GM12874 (cell line): ENCODE measurements at regions not wholly inside any gene's neighbourhood (a gene's known extent, or its start where the extent isn't known, plus 50 kb on each side); places are given as distances from the start of the nearest gene placed in this dataset.

ENCODE experiments used
- TF ChIP-seq, protein P1 (sequence below): IDR thresholded peaks from 2 replicates; pipeline ENCODE4 v1.5.1; 2011; ENCODE audit warnings: low read depth, mild to moderate bottlenecking, control low read depth, low read length, moderate library complexity; ENCODE audit not compliant: insufficient read depth

DNA sequence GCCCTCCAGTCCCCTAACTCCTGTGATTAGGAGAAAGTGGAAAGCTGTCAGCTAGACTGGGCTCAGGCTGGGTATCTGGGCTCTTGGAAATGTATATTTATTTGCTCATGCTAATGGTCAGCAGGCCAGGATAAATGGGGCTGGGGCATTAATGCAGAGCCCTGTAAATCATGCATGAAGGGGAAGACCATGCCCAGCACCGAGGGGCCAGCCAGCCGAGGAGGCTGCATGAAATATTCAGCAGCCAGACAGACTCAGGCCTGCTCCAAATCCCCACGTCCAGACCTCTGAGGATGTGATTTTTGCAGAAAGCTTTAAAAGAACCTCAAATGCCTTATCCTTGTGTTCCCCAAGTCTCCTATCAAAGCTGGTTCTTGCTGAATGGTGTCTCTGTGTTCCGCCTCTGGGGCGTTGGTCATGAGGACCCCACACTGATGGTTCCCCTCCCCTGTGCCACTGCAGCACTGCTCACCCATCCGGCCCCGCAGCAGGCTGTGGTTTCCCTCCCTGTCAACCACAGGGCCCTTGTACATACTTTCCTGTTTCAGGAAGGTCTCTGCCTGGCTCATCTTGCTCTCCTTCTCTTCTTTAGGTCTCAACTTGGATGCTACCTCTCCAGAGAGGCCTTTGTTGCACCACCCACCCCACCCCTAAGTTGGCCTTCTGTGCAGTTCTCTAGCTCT lies 358.4 kb downstream of the CDH26 start:
- TF ChIP-seq, protein P1, sequence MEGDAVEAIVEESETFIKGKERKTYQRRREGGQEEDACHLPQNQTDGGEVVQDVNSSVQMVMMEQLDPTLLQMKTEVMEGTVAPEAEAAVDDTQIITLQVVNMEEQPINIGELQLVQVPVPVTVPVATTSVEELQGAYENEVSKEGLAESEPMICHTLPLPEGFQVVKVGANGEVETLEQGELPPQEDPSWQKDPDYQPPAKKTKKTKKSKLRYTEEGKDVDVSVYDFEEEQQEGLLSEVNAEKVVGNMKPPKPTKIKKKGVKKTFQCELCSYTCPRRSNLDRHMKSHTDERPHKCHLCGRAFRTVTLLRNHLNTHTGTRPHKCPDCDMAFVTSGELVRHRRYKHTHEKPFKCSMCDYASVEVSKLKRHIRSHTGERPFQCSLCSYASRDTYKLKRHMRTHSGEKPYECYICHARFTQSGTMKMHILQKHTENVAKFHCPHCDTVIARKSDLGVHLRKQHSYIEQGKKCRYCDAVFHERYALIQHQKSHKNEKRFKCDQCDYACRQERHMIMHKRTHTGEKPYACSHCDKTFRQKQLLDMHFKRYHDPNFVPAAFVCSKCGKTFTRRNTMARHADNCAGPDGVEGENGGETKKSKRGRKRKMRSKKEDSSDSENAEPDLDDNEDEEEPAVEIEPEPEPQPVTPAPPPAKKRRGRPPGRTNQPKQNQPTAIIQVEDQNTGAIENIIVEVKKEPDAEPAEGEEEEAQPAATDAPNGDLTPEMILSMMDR: no peak

DNA sequence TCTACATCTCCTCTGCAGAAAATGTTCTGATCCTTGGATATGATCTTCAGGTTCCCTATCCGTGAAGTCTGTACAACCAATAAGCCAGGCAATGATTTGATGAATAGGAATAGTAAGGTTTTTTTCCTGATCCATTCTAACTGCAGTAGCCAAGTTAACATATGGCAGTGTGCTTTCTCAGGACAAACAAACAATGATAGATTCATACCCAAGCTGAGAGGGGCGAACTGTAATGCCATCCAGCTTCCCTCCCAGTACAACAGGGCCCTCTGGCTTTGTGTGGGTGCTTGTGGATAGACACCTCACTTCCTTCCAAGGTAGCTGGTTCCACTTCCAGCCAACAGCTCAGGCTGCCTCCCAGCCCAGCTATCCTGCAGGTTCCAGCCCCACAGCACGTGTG lies 359.2 kb downstream of the CDH26 start:
- TF ChIP-seq, protein P1: no peak

DNA sequence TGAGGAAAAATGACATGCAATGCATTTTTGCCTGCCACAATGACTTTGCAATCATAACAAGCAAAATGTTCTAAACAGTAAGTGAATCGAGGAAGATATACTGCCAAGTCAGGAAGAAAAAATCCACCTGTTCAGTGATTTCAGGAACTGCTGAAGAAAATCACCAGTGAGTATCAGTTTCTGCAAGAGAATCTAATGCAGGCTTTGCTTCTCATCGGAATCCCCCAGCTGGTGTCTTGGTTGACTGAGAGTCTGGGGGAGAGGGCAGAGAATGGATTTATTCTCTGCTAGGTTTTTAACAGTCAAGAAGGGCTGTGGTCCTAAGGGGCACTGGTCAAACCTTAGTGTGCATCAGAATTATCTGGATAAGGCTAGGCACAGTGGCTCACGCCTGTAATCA lies 363.4 kb downstream of the CDH26 start:
- TF ChIP-seq, protein P1: no peak

DNA sequence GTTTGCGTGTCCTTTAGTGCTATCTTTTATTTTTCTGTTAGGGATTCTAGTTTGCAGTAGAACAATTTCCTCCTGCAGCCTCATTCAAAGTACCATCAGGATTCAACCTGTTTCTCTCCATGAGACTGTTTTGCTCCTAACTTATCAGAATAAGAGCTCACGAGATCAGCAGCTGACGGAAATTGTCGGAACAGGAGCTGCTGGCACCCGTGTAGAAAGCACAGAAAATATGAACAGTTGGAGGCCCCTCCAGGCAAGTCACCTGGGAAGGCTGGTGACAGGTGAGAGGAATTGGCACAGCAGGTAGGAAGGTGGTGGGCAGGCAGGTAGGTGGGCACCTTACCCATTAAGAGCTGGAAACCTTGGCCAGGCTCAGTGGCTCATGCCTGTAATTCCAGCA lies 368.6 kb downstream of the CDH26 start:
- TF ChIP-seq, protein P1: no peak

DNA sequence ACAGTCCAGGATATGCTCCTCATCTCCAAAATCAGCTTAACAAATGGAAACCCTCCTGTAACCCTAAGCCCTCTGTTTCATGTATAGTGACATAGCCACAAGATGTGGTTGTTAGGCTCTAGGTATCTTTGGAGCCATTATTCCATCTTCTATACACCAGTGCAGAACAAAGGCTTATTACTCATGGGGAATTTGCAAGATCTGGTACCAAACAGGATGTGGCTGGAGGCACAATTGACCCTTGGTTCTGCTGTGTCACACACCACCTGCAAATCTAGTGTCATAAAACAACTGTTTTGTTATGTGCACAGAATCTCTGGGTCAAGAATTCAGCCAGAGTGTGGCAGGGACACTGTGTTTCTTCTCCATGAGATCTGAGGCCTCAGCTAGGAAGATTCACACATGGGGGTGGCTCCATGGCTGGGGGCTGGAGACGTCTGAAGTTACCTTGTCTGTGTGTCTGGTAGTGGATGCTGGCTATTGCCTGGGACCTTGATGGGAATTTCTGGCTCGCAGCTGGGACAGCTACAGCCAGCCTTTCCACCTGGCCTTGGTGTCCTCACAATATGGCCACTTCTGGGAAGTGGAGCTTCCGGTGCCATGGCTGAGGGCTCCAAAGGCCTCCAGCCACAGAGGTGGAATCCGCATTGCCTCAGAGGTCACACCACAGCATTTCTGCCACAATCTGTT lies 369.9 kb downstream of the CDH26 start:
- TF ChIP-seq, protein P1: no peak

DNA sequence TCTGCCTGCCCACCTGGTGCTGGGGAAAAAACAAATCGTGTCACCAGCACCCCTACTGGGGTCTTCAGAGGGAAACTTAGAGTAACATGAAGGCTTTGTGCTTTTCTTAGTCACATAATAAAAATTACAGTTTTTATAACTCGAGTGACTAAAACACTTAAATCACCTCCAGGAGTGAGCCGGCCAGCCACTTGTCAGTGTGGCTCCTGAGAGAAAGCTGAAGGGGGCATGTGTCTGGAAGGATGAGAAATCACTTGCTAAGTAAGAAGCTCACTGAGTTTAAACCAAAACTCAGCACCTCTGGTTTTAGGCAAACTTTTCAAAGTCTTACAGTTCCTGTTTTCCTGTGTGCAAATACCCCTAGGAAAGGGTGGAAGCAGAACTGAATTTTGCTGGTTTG lies 372.2 kb downstream of the CDH26 start:
- TF ChIP-seq, protein P1: no peak

DNA sequence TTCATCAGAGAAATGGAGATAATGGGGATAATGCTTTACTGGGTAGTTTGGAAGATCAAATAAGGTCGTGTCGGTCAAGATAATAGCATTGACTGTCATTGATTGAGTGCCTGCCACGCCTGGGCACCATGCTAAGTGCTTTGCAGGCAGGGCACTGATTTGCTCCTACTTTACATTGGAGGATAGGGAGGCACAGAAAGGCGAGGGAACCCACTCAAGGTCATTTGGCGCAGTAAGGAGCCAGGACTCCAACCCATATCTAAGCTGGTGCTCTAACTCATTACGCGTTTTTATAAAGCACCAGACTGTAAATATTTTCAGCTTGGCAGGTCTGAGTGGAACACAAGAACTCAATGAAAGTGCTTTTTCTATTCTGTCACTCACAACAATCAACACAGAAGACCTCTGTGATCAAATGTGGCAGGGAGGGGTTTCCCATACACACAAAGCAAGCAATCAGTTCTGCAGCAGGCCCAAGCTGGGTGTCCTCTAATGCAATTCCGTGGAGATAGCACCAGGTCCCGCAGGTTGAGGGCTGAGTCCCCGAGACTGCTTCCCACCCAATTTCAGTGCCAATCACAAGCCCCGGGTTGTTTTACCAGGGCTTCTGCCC lies 373.6 kb downstream of the CDH26 start:
- TF ChIP-seq, protein P1: no peak
